GM10248 (cell line): ENCODE measurements at regions not wholly inside any gene's neighbourhood (a gene's known extent, or its start where the extent isn't known, plus 50 kb on each side); places are given as distances from the start of the nearest gene placed in this dataset.

Experiments used
- CTCF ChIA-PET: fragments of 300-600 bp; sonication (Branson Sonifier 250); formaldehyde crosslinking; extraction: SDS; loops from one replicate; lab custom pipeline; 2021; ENCODE audit warnings: antibody characterized with exemption; lab: Yijun Ruan, JAX
- POLR2A ChIA-PET: fragments of 350-650 bp; sonication (Branson Sonifier 250); formaldehyde crosslinking; extraction: SDS; loops from one replicate; lab custom pipeline; 2020; ENCODE audit warnings: antibody characterized with exemption; lab: Yijun Ruan, JAX
- DNase-seq: peaks from one replicate; pipeline ENCODE4 v3.0.0; 2012; ENCODE audit errors: extremely low spot score
- CTCF ChIP-seq: IDR thresholded peaks from 2 replicates; pipeline ENCODE4 v1.5.1; 2012; ENCODE audit warnings: mild to moderate bottlenecking, low read depth; ENCODE audit errors: extremely low read depth, missing control alignments, control extremely low read depth

- ChIA-PET POLR2A (no interaction called here), CTCF (interaction anchor here (0.8 to 4.5 kb wide), 8 partner anchors 9 to 54 kb away, joined by 3 to 20 read pairs (median 4); no protein-coding TSS in a partner anchor)
- DNase-seq, result no peak
- TF ChIP-seq CTCF, result no peak
Measured at GRCh38 chr12:102763061-102763460, 154.0 kb downstream of the PAH start.

DNA sequence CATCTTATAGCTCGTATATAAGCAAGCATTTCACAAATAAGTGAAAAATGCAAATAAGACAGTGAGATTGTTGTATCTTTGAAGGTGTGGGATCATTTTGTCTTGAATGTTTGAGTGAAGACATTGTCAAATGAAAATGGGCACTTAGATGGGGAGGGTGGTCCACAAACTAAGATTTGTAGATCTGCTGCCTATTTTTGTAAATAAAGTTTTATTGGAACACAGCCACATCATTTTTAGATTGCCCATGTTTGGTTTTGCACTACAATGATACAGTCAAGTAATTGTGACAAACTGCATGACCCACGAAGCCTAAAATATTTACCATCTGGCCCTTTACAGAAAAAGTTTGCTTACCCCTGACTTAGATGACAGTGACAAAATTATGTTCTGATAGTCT, 156.7 kb downstream of the PAH start:
- TF ChIP-seq CTCF, result no peak
- CTCF ChIA-PET, result interaction anchor here (1.3 to 2.9 kb wide), 4 partner anchors 9 to 51 kb away, joined by 3 to 18 read pairs (median 6); no protein-coding TSS in a partner anchor
- DNase-seq, result no peak
- POLR2A ChIA-PET, result no interaction called here

DNA sequence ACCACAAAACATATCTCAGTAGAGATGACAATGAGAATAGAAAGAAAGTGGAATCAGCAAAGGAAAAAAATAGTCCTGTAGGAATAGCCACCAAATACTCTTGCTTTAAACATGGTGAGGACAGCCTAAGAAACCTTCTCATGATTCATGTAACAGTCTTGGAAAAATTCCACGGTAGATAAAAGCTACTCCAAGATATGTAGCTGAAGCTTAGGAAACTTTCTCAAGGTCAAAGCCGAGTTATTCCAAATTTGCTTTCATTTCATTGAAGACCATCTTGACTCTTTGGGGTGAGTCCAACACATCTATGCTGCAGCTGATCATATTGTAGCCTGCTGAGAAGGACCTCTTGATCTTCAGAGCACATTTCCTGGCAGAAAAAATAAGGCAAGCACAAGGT, 157.6 kb downstream of the PAH start:
- TF ChIP-seq CTCF, result no peak
- ChIA-PET POLR2A (no interaction called here), CTCF (interaction anchor here (1.0 to 2.9 kb wide), 4 partner anchors 9 to 820 kb away, joined by 3 to 18 read pairs (median 4); no protein-coding TSS in a partner anchor)
- no peak for DNase-seq

GRCh38 chr12:102757882-102758226, 159.2 kb downstream of the PAH start:
- DNase-seq, result no peak
- CTCF ChIA-PET, result interaction anchor here (1.0 to 1.9 kb wide), 2 partner anchors 11 to 17 kb away, joined by 3 to 7 read pairs; no protein-coding TSS in a partner anchor
- POLR2A ChIA-PET, result no interaction called here
- TF ChIP-seq CTCF, result no peak

- no peak for TF ChIP-seq CTCF
- DNase-seq, result no peak
- POLR2A ChIA-PET, result no interaction called here
- CTCF ChIA-PET, result interaction anchor here (1.0 to 1.9 kb wide), 2 partner anchors 11 to 16 kb away, joined by 3 to 7 read pairs; no protein-coding TSS in a partner anchor
Measured at GRCh38 chr12:102757154-102757881, 159.7 kb downstream of the PAH start.

GRCh38 chr12:102756530-102756929, 160.5 kb downstream of the PAH start:
- no peak for DNase-seq
- ChIA-PET POLR2A (no interaction called here), CTCF (interaction anchor here (1.9 kb wide), 1 partner anchor 16 kb away, joined by 7 read pairs; no protein-coding TSS in a partner anchor)
- TF ChIP-seq CTCF, result no peak
